Esophagus (tissue), 2 donors: ENCODE measurements at regions not wholly inside any gene's neighbourhood (a gene's known extent, or its start where the extent isn't known, plus 50 kb on each side); places are given as distances from the start of the nearest gene placed in this dataset.
"Not testable (repeated sequence)": the region's sequence is repeated elsewhere in the genome, so short reads cannot be mapped to it uniquely, and the experiment has no call there.

Experiments
- H3K27ac ChIP-seq, 2 donors: one replicate each; pipeline ENCODE4 v1.5.1; 2013; ENCODE audit warnings: low read depth in 2 of 2, mild to moderate bottlenecking in 2 of 2, inconsistent platforms in 1 of 2, low read length in 1 of 2, moderate library complexity in 1 of 2
- H3K27me3 ChIP-seq, 2 donors: one replicate each; pipeline ENCODE4 v1.6.1; 2013; ENCODE audit warnings: low read length in 2 of 2, control low read depth in 1 of 2, mild to moderate bottlenecking in 1 of 2; ENCODE audit not compliant: insufficient read depth in 2 of 2, control insufficient read depth in 1 of 2
- H3K36me3 ChIP-seq, 2 donors: one replicate each; pipeline ENCODE4 v1.6.1; 2013; ENCODE audit warnings: low read length in 1 of 2; ENCODE audit not compliant: control insufficient read depth in 2 of 2, insufficient read depth in 2 of 2
- H3K4me1 ChIP-seq, 2 donors: one replicate each; pipeline ENCODE4 v1.6.1; 2013; ENCODE audit warnings: low read length in 1 of 2; ENCODE audit not compliant: control insufficient read depth in 2 of 2, insufficient read depth in 2 of 2
- H3K4me3 ChIP-seq, 2 donors: one replicate each; pipeline ENCODE4 v1.5.1; 2013; ENCODE audit warnings: low read length in 2 of 2, mild to moderate bottlenecking in 2 of 2, low read depth in 1 of 2, moderate library complexity in 1 of 2
- H3K9me3 ChIP-seq, 2 donors: one replicate each; pipeline ENCODE4 v1.6.1; 2013; ENCODE audit warnings: mild to moderate bottlenecking in 2 of 2, low read depth in 1 of 2, low read length in 1 of 2, moderate library complexity in 1 of 2; ENCODE audit not compliant: control insufficient read depth in 2 of 2, insufficient read depth in 1 of 2
- WGBS, 2 donors: extraction: QIAGEN DNeasy Blood & Tissue Kit; methylation state at CpG; one replicate each; pipeline ENCODE4 v1.1.7; 2013; 5-methylcytosine and 5-hydroxymethylcytosine counted together
- donor health status: healthy with polysubstance abuse.
- donor health status: Bipolar disorder and iron deficiency.

DNA sequence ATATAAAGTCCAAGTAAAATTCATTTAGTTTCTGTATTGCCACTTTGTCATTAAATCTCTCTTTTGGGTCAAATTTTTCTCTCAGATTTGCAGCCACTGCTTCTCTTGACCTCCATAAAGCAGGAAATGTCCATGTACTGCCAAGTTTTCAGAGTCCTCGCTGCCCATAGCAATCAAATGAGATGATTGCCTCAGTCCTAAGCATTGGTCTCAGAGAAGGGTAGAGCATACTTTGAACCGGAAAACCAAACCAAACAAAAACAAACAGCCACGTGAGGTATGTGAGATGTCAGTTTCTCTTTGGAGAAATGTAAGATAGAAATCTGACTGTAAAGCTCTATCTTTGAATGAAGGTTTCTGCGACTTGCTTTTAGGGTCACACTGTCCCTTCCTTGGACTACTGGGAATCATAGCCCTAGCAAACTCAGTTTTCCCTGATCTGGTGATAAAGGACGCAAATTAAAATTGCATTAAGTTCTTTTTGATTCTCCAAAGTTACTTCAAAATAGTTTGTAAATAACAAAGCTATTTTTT is 505.4 kb upstream of the CITED2 start:
- Histone ChIP-seq H3K4me3 (no peak overlapping the region), H3K9me3 (no peaks in the 10 kb centered on the region), H3K36me3 (no peaks in the 10 kb centered on the region), H3K4me1 (peaks cover 0 to 3% of the 10 kb centered on the region in 2 donors), H3K27ac (no peak overlapping the region), H3K27me3 (no peaks in the 10 kb centered on the region)
- WGBS, 2 donors, result 82 to 90% methylated on average over 5 of the region's 5 CpGs

DNA sequence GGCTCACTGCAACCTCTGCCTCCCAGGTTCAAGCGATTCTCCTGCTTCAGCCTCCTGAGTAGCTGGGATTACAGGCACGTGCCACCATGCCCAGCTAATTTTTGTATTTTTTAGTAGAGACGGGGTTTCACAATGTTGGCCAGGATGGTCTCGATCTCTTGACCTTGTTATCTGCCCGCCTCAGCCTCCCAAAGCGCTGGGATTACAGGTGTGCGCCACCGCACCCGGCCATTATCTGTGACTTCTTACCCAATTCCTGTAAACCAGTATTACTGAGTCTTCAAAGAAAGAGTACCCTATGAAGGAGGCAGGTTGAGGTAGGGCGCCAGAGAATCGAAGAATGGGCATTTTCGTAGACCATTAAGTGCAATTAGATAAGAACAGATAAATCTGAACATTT is 504.8 kb upstream of the CITED2 start:
- not testable (repeated sequence) for H3K27ac ChIP-seq, H3K9me3 ChIP-seq, H3K27me3 ChIP-seq, H3K36me3 ChIP-seq, H3K4me1 ChIP-seq, H3K4me3 ChIP-seq
- 93 to 96% methylated on average over 12 of the region's 12 CpGs for WGBS, 2 donors

DNA sequence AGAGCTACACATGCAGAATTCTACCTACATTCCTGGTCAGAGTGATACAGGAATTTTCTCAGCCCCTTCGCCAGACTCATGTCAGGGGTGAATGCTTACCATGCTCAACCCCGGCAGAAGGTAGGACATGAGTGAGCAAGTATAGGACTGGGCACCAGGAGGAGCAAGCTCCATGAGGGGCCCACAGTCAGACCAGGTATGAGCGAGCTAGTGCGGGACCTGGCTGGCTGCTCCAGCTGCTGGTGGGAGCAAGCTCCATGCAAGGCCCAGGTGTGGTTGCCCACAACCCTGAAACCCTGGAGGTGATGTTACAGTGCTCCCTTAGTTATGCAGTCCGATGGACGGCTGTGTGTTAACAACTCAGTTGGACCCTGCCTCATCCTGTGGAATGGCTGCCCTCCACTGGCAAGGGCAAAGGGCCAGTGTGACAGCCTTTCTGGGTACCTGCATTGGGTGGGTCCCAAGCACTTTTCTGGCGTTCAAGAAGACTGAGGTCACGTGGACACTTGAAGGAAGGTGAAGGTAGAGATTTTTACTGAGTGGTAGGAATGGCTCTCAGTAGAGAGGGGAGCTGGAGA is 503.5 kb upstream of the CITED2 start:
- no peak overlapping the region for H3K27ac ChIP-seq
- no peak overlapping the region for H3K4me3 ChIP-seq
- 91 to 93% methylated on average over 8 of the region's 8 CpGs for WGBS, 2 donors
- peaks cover 0 to 3% of the 10 kb centered on the region in 2 donors for H3K4me1 ChIP-seq
- H3K9me3 ChIP-seq, result no peaks in the 10 kb centered on the region
- no peaks in the 10 kb centered on the region for H3K36me3 ChIP-seq
- no peaks in the 10 kb centered on the region for H3K27me3 ChIP-seq

DNA sequence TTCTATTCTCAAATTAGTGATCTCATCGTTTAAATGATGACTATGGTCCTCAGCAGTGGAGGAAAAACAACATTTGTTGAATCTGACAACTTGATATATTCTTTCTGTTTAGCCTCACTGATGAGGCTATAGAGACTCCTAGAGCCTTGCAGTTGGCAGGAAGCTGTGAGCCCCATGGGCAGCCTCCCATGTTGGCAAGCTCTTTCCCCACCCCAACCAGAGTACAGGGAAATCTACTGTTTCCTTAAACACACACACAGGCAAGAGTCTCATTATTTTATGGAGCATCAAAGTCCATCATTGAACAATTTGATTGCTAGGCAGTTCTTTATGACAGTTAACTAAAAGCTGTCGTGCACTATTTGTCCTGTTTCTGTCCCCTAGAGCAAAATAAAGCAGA is 498.2 kb upstream of the CITED2 start:
- WGBS, 2 donors, result 58 to 62% methylated on average over 2 of the region's 2 CpGs
- no peaks in the 10 kb centered on the region for H3K27me3 ChIP-seq
- H3K27ac ChIP-seq, result no peak overlapping the region

DNA sequence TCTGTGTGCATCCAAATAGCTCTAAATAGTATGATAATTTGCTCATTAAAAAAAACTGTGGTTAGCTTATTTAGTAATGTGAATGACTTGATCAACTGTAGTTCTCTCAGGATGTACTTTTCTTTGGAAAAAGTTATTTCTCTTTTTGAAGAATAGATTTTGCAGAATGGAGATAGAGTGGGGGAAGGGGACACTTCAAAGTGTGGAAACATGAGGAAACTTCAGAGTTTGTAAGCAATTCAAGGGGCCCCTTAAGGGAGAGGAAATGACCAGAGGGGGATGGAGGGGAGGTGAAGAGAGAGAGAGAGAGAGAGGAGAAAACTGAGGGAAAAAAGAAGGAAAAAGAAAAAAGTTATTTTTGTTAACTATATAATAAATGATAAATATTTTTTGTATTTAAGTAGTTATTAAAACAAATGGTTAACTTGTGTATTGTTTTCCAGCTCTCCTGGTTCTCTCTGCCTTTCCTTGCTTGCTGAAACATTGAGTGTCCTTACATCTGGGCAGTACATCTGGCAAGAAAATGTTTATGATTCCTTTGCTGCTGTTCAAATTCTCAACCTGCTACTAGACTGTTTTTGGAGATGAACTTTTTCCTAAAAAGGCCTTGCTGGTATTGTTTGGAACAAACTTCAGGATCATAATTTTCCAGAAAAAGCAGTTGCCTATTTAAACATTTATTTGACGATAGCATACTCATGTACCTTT is 497.5 kb upstream of the CITED2 start:
- no peak overlapping the region for H3K27ac ChIP-seq
- H3K36me3 ChIP-seq, result no peaks in the 10 kb centered on the region
- no peak overlapping the region for H3K4me3 ChIP-seq
- H3K27me3 ChIP-seq, result no peaks in the 10 kb centered on the region
- H3K9me3 ChIP-seq, result no peaks in the 10 kb centered on the region
- 51 to 66% methylated on average over 1 of the region's 1 CpG for WGBS, 2 donors
- no peaks in the 10 kb centered on the region for H3K4me1 ChIP-seq

More for the DNA sequence above, 498.2 kb upstream of the CITED2 start:
- H3K9me3 ChIP-seq, result no peaks in the 10 kb centered on the region
- H3K4me3 ChIP-seq, result no peak overlapping the region
- no peaks in the 10 kb centered on the region for H3K36me3 ChIP-seq
- no peaks in the 10 kb centered on the region for H3K4me1 ChIP-seq

DNA sequence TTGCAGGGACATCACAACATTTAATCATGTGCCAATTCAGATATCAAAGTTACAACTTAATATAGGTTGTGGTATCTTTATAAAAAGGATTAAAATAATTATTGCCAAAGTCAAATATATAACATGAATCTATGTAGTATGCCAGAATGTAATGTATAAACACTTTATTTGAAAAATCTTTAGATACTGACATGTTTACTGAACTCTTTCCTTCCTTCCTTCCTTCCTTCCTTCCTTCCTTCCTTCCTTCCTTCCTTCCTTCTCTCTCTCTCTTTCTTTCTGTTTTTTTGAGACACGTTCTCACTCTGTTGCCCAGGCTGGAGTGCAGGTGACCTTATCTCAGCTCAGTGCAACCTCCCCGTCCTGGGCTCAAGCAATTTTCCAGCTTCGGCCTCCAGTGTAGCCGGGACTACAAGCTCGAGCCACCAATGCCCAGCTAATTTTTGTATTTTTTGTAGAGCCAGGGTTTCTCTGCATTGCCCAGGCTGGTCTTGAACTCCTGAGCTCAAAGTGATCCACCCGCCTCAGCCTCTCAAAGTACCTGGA is 496.8 kb upstream of the CITED2 start:
- 74 to 91% methylated on average over 6 of the region's 6 CpGs for WGBS, 2 donors
- no peaks in the 10 kb centered on the region for H3K9me3 ChIP-seq
- H3K27me3 ChIP-seq, result no peaks in the 10 kb centered on the region
- H3K4me1 ChIP-seq, result no peaks in the 10 kb centered on the region
- no peak overlapping the region for H3K4me3 ChIP-seq
- H3K27ac ChIP-seq, result no peak overlapping the region
- no peaks in the 10 kb centered on the region for H3K36me3 ChIP-seq

DNA sequence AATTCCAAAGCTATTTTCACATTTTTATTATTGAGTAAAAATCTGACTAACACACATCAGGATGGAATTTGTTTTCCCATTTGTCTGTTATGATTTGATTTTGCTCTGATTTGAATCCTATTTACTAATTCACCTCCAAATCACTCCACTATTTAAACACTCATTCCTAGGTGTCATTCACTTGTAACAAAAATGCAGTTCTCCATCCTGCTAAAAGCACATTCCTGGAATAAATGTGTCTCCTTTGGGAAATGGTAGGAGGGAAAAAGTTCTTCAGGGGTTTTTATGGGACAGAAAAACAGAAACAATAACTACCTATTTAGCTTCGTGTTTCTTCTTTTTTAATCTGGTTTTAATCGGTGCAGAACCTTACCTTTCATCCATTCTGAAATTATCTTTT is 494.1 kb upstream of the CITED2 start:
- H3K9me3 ChIP-seq, result no peaks in the 10 kb centered on the region
- no peaks in the 10 kb centered on the region for H3K36me3 ChIP-seq
- no peaks in the 10 kb centered on the region for H3K27me3 ChIP-seq
- no peak overlapping the region for H3K4me3 ChIP-seq
- no peak overlapping the region for H3K27ac ChIP-seq
- 75 to 77% methylated on average over 2 of the region's 2 CpGs for WGBS, 2 donors
- no peaks in the 10 kb centered on the region for H3K4me1 ChIP-seq

DNA sequence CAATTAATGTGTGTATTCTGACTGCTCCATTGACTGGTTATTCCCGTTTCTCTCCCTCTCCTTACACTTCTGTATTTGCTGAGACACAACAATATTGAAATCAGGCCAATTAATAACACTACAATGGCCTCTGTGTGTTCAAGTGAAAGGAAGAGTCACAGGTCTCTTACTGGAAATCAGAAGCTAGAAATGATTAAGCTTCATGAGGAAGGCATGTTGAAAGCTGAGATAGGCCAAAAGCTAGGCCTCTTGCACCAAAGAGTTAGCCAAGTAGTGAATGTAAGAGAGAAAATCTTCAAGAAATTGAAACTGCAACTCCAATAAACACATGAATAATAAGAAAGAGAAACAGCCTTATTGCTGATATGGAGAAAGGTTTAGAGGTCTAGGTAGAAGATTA is 489.5 kb upstream of the CITED2 start:
- H3K9me3 ChIP-seq, result no peaks in the 10 kb centered on the region
- WGBS, 2 donors, result 46 to 72% methylated on average over 1 of the region's 1 CpG

DNA sequence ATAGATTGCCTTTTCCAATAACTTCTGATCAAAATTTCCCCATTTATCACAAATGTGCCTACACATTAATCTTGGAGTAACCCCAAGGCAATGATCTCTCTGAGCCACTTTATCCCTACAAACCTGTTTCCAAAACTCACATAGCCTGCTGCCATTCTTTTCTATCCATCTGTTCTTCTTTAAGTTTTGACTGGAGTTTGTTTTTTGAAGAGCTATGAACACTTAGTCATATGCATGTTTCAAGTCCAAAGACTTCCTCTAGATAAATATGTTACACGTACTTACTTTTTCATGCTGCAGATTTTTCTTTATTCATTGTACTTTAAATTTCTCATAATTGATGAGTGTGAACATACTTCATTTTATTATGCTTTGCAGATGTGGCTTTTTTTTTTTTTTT is 488.9 kb upstream of the CITED2 start:
- H3K4me1 ChIP-seq, result no peaks in the 10 kb centered on the region
- H3K4me3 ChIP-seq, result no peak overlapping the region
- no peaks in the 10 kb centered on the region for H3K27me3 ChIP-seq
- H3K27ac ChIP-seq, result no peak overlapping the region
- WGBS, 2 donors, result 68 to 72% methylated on average over 1 of the region's 1 CpG
- no peaks in the 10 kb centered on the region for H3K36me3 ChIP-seq
- no peaks in the 10 kb centered on the region for H3K9me3 ChIP-seq

More for the DNA sequence above, 489.5 kb upstream of the CITED2 start:
- no peak overlapping the region for H3K4me3 ChIP-seq
- no peak overlapping the region for H3K27ac ChIP-seq
- no peaks in the 10 kb centered on the region for H3K36me3 ChIP-seq
- no peaks in the 10 kb centered on the region for H3K27me3 ChIP-seq
- H3K4me1 ChIP-seq, result no peaks in the 10 kb centered on the region

DNA sequence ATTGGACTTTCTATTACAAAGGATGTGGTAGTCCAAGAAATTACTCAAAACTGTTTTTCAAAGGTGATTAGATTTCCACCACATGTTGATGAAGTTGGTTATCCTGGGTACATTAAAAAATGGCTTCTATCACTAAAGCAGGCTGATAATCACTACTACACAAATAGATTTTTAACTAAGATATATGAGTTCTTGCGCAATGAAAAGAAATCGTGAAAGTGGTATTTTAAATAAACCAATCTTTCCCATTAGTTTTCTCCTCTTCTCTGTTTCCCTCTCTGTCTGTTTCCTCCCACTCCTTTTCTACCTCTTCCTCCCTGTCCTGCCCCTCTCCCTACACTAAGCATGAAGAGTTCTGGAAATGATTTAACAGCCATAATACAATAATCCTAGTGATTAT is 487.9 kb upstream of the CITED2 start:
- Histone ChIP-seq H3K27ac (no peak overlapping the region), H3K4me1 (no peaks in the 10 kb centered on the region), H3K27me3 (no peaks in the 10 kb centered on the region), H3K9me3 (no peaks in the 10 kb centered on the region), H3K4me3 (no peak overlapping the region), H3K36me3 (no peaks in the 10 kb centered on the region)
- WGBS, 2 donors, result 80 to 81% methylated on average over 2 of the region's 2 CpGs
